ENCODE measurements at regions not wholly inside any gene's neighbourhood (a gene's known extent, or its start where the extent isn't known, plus 50 kb on each side); places are given as distances from the start of the nearest gene placed in this dataset.
A peak's percentile ranks its signal among the peaks of the same experiment; 100 is the strongest.

GRCh38 chr1:191528275-191528674 lies 630.0 kb upstream of the RGS18 start:
- no peak overlapping the region for H3K4me3 ChIP-seq (ENCODE audit: low read depth, low read length)
- no peak for DNase-seq (ENCODE audit: low read depth)

- no peak overlapping the region for H3K4me3 ChIP-seq (ENCODE audit: low read depth, low read length)
- no peak for DNase-seq (ENCODE audit: low read depth)
Measured at GRCh38 chr1:191530928-191531327, 627.3 kb upstream of the RGS18 start.

DNA sequence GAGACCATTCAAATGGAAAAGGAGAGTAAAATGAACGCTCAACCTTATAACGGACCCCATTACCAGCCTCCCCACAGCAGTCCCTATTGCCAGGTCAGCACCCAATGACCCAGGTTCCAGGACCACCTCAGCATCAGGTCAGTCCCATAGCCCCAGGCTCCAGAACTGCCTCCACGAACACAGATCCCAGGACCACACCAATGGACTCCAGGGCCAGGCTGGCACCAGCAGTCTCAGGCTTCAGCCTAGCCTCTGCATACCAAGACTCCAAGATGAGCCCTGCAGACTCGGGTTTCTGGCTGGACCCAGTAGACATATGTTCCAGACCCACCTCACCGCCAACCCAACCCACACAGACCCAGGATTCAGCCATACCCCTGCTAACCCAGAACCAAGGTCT lies 625.0 kb upstream of the RGS18 start:
- no peak for DNase-seq (ENCODE audit: low read depth)
- no peak overlapping the region for H3K4me3 ChIP-seq (ENCODE audit: low read depth, low read length)

- no peak overlapping the region for H3K4me3 ChIP-seq (ENCODE audit: low read depth, low read length)
- DNase-seq (ENCODE audit: low read depth), result peak; percentile 10
Measured at GRCh38 chr1:191536791-191537429, 621.4 kb upstream of the RGS18 start.

DNA sequence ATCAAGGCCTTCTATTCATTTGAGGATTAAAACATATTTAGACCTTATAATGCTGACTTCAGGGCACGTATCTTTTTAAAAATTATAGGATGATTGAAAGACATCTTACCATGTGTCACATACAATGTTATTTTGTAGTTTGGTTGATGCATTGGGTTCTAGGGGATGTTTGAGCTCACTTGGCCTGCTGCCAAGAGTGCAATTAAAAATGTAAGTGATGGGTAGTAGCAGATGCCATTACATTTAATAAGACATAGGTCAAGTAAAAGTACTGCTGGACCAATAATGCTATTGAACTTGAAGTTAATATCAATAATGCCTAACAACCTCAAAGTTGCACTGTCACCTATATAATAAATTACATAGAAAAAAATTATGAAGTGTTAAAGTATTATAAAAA lies 616.5 kb upstream of the RGS18 start:
- no peak for DNase-seq (ENCODE audit: low read depth)
- no peak overlapping the region for H3K4me3 ChIP-seq (ENCODE audit: low read depth, low read length)

- H3K4me3 ChIP-seq (ENCODE audit: low read depth, low read length), result no peak overlapping the region
- no peak for DNase-seq (ENCODE audit: low read depth)
Measured at GRCh38 chr1:191542444-191542843, 615.8 kb upstream of the RGS18 start.

- DNase-seq (ENCODE audit: low read depth), result no peak
- H3K4me3 ChIP-seq (ENCODE audit: low read depth, low read length), result no peak overlapping the region
Measured at GRCh38 chr1:191546803-191547202, 611.5 kb upstream of the RGS18 start.

GRCh38 chr1:191551019-191551418 lies 607.2 kb upstream of the RGS18 start:
- DNase-seq (ENCODE audit: low read depth), result no peak
- no peak overlapping the region for H3K4me3 ChIP-seq (ENCODE audit: low read depth, low read length)

DNA sequence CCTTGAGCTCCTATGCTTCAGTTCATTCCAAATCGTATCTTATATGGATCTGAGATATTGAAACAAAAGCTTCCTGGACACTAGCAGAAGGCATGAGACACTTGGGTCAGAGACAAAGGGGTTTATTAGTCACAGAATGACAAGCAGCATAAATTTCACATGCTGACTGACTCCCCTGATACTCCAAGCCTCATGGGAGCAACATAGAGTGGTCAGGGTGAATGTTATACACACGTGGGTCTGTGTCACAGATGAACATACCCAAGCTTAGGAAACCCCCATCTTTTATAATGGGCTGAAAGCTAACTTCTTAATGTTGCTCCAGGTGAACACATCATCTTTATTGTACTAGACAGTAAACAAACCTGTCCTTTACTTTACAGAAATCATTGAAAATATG lies 599.9 kb upstream of the RGS18 start:
- no peak overlapping the region for H3K4me3 ChIP-seq (ENCODE audit: low read depth, low read length)
- no peak for DNase-seq (ENCODE audit: low read depth)

DNA sequence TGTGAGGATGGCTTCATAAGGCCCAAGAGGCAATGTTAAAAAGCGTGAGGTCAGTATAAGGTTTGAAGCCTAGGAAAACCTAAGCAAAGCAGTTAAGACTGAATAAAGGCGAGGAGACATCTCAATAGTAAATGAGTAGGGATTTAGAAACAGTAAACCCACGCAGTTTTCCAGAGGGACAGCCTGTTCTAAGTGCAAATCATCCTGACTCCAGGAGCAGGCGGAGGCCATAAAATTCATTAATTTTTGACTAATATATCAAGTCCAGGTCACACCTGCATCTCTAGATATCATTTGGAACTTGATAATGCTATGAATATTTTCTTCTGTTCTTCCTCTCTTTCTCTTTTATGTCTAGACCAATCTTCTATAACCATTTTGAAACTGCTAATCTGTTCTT lies 597.0 kb upstream of the RGS18 start:
- H3K4me3 ChIP-seq (ENCODE audit: low read depth, low read length), result no peak overlapping the region
- no peak for DNase-seq (ENCODE audit: low read depth)

GRCh38 chr1:191564275-191564674 lies 594.0 kb upstream of the RGS18 start:
- H3K4me3 ChIP-seq (ENCODE audit: low read depth, low read length), result no peak overlapping the region
- DNase-seq (ENCODE audit: low read depth), result no peak

DNA sequence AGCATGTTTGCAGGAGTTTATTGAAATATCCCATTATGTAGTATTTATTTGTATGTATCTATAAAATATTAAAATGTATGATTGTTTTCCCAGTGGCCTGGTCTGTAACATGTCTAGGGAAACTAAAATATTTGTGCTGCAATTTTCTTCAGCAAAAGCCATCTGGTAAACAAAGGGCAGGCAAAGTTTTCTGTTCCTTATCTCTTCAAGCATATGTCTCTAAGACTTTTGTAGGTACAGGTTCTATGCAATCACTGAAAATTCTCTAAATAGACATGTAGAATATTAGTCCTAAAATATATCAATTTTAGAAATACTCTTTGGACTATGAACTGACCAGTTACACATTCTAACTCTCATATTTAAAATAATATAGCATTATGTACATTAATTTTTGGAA lies 585.8 kb upstream of the RGS18 start:
- no peak for DNase-seq (ENCODE audit: low read depth)
- H3K4me3 ChIP-seq (ENCODE audit: low read depth, low read length), result no peak overlapping the region

GRCh38 chr1:191575180-191575579 lies 583.1 kb upstream of the RGS18 start:
- DNase-seq (ENCODE audit: low read depth), result no peak
- H3K4me3 ChIP-seq (ENCODE audit: low read depth, low read length), result no peak overlapping the region

DNA sequence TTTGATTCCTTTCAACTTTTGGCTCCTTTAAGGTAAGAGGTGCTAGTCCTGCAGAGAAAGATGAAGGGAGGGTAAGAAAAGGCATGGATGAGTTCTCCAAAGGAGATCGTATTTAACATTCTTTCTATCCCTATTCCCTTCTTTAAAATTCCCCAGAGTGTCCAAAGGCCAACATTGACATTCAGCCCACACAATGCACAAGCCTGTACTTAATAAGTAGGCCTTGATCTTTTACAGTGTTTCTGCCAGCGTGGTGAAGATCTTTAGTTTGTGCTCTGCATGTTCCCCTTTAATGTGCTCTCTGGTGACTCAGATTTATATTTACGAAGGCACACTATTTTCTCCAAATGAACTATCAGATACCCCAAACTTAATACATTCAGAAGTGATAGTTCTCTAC lies 582.5 kb upstream of the RGS18 start:
- no peak for DNase-seq (ENCODE audit: low read depth)
- H3K4me3 ChIP-seq (ENCODE audit: low read depth, low read length), result no peak overlapping the region

DNA sequence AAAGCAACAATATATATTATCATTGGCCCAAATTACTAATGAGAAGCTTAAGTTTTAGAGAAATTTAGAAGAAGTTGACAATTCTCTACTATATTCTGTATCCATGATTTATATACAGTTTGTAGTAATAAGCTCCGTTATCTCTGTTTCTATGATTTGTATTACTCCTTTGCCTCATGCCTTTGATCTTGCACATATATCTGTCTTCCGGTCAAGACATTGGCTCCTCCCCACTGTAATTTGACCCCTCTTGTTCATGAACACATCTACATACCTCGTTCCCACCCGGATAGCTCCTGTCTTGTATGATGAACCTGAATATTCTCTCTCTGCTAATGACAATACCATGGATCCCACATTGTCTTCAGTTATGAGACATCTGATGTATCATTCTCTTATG lies 581.0 kb upstream of the RGS18 start:
- no peak for DNase-seq (ENCODE audit: low read depth)

DNA sequence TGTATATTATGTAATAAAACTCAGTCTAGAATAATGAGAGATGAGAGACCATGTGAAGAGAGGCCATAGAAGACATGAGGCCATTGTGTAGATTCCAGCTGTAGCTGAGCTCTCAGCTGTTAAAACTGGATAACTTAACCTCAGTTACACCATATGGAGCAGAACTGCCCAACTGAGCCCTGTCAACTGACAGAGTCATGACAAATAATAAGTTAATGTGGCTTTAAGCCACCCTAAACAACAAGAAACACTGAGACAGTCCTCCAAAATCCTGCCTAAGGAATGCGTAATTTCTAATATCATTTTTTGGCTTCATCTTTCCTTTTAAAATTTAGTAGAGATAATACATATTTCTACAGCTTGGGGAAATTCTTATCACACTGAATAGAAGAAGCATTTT lies 580.0 kb upstream of the RGS18 start:
- no peak overlapping the region for H3K4me3 ChIP-seq (ENCODE audit: low read depth, low read length)
- DNase-seq (ENCODE audit: low read depth), result no peak

More for the DNA sequence above, 581.0 kb upstream of the RGS18 start:
- no peak overlapping the region for H3K4me3 ChIP-seq (ENCODE audit: low read depth, low read length)

- no peak for DNase-seq (ENCODE audit: low read depth)
- H3K4me3 ChIP-seq (ENCODE audit: low read depth, low read length), result no peak overlapping the region
Measured at GRCh38 chr1:191579019-191579418, 579.2 kb upstream of the RGS18 start.

DNA sequence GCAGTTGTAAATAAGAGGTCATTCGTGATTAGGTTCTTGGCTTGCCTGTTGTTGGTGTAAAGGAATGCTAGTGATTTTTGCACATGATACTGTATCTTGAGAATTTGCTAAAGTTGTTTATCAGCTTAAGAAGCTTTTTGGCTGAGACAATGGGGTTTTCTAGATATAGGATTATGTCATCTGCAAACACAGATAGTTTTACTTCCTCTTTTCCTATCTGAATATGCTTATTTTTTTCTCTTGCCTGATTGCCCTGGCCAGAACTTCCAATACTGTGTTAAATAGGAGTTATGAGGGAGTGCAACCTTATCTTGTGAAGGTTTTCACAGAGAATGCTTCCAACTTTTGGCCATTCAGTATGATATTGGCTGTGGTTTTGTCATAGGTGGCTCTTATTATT lies 576.1 kb upstream of the RGS18 start:
- H3K4me3 ChIP-seq (ENCODE audit: low read depth, low read length), result no peak overlapping the region
- no peak for DNase-seq (ENCODE audit: low read depth)

DNA sequence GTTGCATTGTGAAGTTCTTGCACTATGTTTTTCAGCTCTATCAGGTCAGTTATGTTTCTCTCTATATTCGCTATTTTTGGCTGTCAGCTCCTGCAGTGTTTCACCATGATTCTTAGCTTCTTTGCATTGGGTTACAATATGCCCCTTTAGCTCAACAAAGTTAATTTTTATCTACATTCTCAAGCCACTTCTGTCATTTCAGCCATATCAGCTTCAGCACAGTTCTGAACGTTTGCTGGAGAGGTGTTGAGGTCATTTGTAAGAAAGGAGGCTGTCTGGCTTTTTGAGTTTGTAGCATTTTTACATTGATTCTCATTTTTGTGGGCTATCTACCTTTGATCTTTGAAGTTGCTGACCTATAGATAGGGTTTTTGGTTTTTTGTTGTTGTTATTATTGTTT lies 573.2 kb upstream of the RGS18 start:
- H3K4me3 ChIP-seq (ENCODE audit: low read depth, low read length), result no peak overlapping the region
- no peak for DNase-seq (ENCODE audit: low read depth)

- DNase-seq (ENCODE audit: low read depth), result no peak
- no peak overlapping the region for H3K4me3 ChIP-seq (ENCODE audit: low read depth, low read length)
Measured at GRCh38 chr1:191588905-191589304, 569.4 kb upstream of the RGS18 start.

GRCh38 chr1:191589536-191589935 lies 568.7 kb upstream of the RGS18 start:
- no peak overlapping the region for H3K4me3 ChIP-seq (ENCODE audit: low read depth, low read length)

GRCh38 chr1:191590578-191590977 lies 567.7 kb upstream of the RGS18 start:
- H3K4me3 ChIP-seq (ENCODE audit: low read depth, low read length), result no peak overlapping the region

More at GRCh38 chr1:191589536-191589935, 568.7 kb upstream of the RGS18 start:
- DNase-seq (ENCODE audit: low read depth), result no peak

More at GRCh38 chr1:191590578-191590977, 567.7 kb upstream of the RGS18 start:
- DNase-seq (ENCODE audit: low read depth), result no peak

Measured in skeletal muscle cell (primary cell).